ENCODE measurements at regions not wholly inside any gene's neighbourhood (a gene's known extent, or its start where the extent isn't known, plus 50 kb on each side); places are given as distances from the start of the nearest gene placed in this dataset.

- Histone ChIP-seq H3K36me3 (no peaks in the 10 kb centered on the region), H3K27ac (no peak overlapping the region), H3K4me1 (no peaks in the 10 kb centered on the region), H3K27me3 (peaks cover 91% of the 10 kb centered on the region), H3K4me3 (no peak overlapping the region), H3K9me3 (no peaks in the 10 kb centered on the region)
- WGBS, 2 donors (ENCODE audit: low coverage in 1 of 2): 91 to 93% methylated on average over 3 to 10 of the region's 13 CpGs
- ATAC-seq: no peak
- TF ChIP-seq EP300 (IDR thresholded peaks at IDR 0.05) (no peak), POLR2AphosphoS5 (IDR thresholded peaks at IDR 0.05) (no peak), POLR2A (IDR thresholded peaks at IDR 0.05) (no peak), CTCF (IDR thresholded peaks at IDR 0.05) (no peak)
These were observed 126.7 kb upstream of the IQSEC1 start for GRCh38 chr3:13199899-13200451.

DNA sequence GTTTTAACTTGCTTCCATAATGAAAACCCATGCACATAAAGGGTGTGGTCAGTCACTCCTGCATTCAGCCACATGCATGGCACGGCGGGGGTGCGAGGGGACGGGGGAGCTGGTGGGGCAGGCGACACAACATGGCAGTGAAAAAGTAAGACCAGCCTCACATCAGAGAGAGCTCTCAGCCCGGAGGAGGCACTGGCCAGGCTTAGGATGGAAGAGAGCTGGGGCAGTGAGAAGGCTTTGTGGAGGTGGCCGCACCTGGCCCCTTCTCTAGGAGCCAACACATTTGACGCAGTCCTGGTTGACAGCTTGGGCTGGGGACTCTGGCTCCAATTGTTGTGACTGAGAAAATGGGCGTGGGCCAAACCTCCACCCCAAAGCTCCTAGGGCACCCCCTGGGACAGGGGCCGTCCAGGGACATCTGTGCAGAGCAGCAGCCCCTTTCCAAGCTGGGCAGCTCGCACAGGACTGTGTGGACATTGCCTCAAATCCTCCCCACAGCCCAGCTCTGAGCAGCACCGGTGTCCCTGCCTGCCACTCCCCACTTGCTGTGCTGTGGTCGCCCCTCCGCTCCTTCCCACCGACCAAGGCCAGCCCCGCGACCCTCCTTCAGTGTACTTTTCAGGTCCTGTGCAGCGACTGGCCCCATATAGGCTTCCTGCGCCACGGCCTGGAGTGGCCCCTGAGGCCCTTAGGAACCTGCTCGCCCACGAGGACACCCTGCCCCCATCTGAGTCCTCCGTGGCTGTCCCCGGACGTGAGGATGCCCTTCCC is 126.0 kb upstream of the IQSEC1 start:
- Histone ChIP-seq H3K4me3 (no peak overlapping the region), H3K27ac (no peak overlapping the region), H3K27me3 (peaks cover 90% of the 10 kb centered on the region), H3K4me1 (no peaks in the 10 kb centered on the region), H3K36me3 (no peaks in the 10 kb centered on the region), H3K9me3 (no peaks in the 10 kb centered on the region)
- WGBS, 2 donors (ENCODE audit: low coverage in 1 of 2): 72 to 80% methylated on average over 8 to 11 of the region's 25 CpGs
- TF ChIP-seq POLR2AphosphoS5 (IDR thresholded peaks at IDR 0.05) (no peak), POLR2A (IDR thresholded peaks at IDR 0.05) (no peak), EP300 (IDR thresholded peaks at IDR 0.05) (no peak), CTCF (IDR thresholded peaks at IDR 0.05) (no peak)
- no peak for ATAC-seq

GRCh38 chr3:13198264-13198879 is 125.1 kb upstream of the IQSEC1 start:
- Histone ChIP-seq H3K9me3 (no peaks in the 10 kb centered on the region), H3K36me3 (no peaks in the 10 kb centered on the region), H3K27ac (no peak overlapping the region), H3K27me3 (peaks cover 89% of the 10 kb centered on the region), H3K4me1 (no peaks in the 10 kb centered on the region), H3K4me3 (no peak overlapping the region)
- TF ChIP-seq CTCF (IDR thresholded peaks at IDR 0.05) (no peak), POLR2A (IDR thresholded peaks at IDR 0.05) (no peak), POLR2AphosphoS5 (IDR thresholded peaks at IDR 0.05) (no peak), EP300 (IDR thresholded peaks at IDR 0.05) (no peak)
- 100% methylated on average over 1 to 3 of the region's 11 CpGs for WGBS, 2 donors (ENCODE audit: low coverage in 1 of 2)
- no peak for ATAC-seq

- Histone ChIP-seq H3K9me3 (no peaks in the 10 kb centered on the region), H3K4me3 (no peak overlapping the region), H3K4me1 (no peaks in the 10 kb centered on the region), H3K27me3 (peaks cover 89% of the 10 kb centered on the region), H3K36me3 (no peaks in the 10 kb centered on the region), H3K27ac (no peak overlapping the region)
- no peak for ATAC-seq
- TF ChIP-seq EP300 (IDR thresholded peaks at IDR 0.05) (no peak), POLR2A (IDR thresholded peaks at IDR 0.05) (no peak), POLR2AphosphoS5 (IDR thresholded peaks at IDR 0.05) (no peak)
- 66 to 94% methylated on average over 2 to 3 of the region's 13 CpGs for WGBS, 2 donors (ENCODE audit: low coverage in 1 of 2)
These were observed 124.6 kb upstream of the IQSEC1 start for GRCh38 chr3:13197795-13198194.

GRCh38 chr3:13197281-13197680 is 124.1 kb upstream of the IQSEC1 start:
- peaks cover 88% of the 10 kb centered on the region for H3K27me3 ChIP-seq
- no peaks in the 10 kb centered on the region for H3K4me1 ChIP-seq
- H3K9me3 ChIP-seq: no peaks in the 10 kb centered on the region
- ATAC-seq: no peak
- H3K36me3 ChIP-seq: no peaks in the 10 kb centered on the region
- no peak overlapping the region for H3K27ac ChIP-seq
- no peak for TF ChIP-seq POLR2A (IDR thresholded peaks at IDR 0.05)
- TF ChIP-seq EP300 (IDR thresholded peaks at IDR 0.05): no peak
- no peak for TF ChIP-seq POLR2AphosphoS5 (IDR thresholded peaks at IDR 0.05)
- no peak for TF ChIP-seq CTCF (IDR thresholded peaks at IDR 0.05)
- WGBS, 2 donors (ENCODE audit: low coverage in 1 of 2): no CpG with 5 or more reads among the region's 12 CpGs
- no peak overlapping the region for H3K4me3 ChIP-seq

Measured in gastroesophageal sphincter (tissue), 4 donors.